HL-60 (cell line): ENCODE measurements at regions not wholly inside any gene's neighbourhood (a gene's known extent, or its start where the extent isn't known, plus 50 kb on each side); places are given as distances from the start of the nearest gene placed in this dataset.

Experiments
- GABPA ChIP-seq: IDR thresholded peaks from 2 replicates; pipeline ENCODE4 v1.6.1; 2012; ENCODE audit warnings: low read depth
- POLR2AphosphoS5 ChIP-seq: IDR thresholded peaks from 2 replicates; pipeline ENCODE4 v1.6.1; 2012; ENCODE audit warnings: low read depth
- TF ChIP-seq, protein P1 (sequence below): IDR thresholded peaks from one replicate; pipeline ENCODE4 v1.5.1; 2011; ENCODE audit warnings: low read length, control low read depth, inconsistent platforms; ENCODE audit not compliant: insufficient read depth
- TF ChIP-seq, protein P2 (sequence below): IDR thresholded peaks from 2 replicates; pipeline ENCODE4 v1.6.1; 2012; ENCODE audit warnings: low read depth; ENCODE audit not compliant: insufficient replicate concordance

DNA sequence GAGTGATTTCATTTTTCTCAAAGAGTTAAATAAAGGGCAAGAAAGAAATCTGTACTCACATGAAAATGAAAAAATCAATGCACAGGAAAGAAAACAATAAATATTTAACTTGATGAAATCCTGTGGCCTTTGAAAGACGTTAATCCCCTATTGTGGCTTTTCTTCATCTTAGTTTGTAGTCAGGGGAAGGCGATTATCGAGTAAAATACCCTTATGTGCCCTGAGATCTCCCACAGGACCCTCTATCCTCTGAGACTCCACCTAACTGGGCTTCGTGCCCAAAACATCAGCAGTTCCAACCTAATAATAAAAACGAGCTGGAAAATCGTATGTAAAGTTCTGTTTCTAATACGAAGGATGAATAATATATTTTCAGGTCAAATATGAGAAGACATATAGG, 208.2 kb upstream of the ZC3H12C start:
- TF ChIP-seq, protein P1, sequence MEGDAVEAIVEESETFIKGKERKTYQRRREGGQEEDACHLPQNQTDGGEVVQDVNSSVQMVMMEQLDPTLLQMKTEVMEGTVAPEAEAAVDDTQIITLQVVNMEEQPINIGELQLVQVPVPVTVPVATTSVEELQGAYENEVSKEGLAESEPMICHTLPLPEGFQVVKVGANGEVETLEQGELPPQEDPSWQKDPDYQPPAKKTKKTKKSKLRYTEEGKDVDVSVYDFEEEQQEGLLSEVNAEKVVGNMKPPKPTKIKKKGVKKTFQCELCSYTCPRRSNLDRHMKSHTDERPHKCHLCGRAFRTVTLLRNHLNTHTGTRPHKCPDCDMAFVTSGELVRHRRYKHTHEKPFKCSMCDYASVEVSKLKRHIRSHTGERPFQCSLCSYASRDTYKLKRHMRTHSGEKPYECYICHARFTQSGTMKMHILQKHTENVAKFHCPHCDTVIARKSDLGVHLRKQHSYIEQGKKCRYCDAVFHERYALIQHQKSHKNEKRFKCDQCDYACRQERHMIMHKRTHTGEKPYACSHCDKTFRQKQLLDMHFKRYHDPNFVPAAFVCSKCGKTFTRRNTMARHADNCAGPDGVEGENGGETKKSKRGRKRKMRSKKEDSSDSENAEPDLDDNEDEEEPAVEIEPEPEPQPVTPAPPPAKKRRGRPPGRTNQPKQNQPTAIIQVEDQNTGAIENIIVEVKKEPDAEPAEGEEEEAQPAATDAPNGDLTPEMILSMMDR, result no peak
- TF ChIP-seq, protein P2, sequence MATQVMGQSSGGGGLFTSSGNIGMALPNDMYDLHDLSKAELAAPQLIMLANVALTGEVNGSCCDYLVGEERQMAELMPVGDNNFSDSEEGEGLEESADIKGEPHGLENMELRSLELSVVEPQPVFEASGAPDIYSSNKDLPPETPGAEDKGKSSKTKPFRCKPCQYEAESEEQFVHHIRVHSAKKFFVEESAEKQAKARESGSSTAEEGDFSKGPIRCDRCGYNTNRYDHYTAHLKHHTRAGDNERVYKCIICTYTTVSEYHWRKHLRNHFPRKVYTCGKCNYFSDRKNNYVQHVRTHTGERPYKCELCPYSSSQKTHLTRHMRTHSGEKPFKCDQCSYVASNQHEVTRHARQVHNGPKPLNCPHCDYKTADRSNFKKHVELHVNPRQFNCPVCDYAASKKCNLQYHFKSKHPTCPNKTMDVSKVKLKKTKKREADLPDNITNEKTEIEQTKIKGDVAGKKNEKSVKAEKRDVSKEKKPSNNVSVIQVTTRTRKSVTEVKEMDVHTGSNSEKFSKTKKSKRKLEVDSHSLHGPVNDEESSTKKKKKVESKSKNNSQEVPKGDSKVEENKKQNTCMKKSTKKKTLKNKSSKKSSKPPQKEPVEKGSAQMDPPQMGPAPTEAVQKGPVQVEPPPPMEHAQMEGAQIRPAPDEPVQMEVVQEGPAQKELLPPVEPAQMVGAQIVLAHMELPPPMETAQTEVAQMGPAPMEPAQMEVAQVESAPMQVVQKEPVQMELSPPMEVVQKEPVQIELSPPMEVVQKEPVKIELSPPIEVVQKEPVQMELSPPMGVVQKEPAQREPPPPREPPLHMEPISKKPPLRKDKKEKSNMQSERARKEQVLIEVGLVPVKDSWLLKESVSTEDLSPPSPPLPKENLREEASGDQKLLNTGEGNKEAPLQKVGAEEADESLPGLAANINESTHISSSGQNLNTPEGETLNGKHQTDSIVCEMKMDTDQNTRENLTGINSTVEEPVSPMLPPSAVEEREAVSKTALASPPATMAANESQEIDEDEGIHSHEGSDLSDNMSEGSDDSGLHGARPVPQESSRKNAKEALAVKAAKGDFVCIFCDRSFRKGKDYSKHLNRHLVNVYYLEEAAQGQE, result no peak
- no peak for TF ChIP-seq POLR2AphosphoS5
- no peak for TF ChIP-seq GABPA
